Ishikawa (cell line): ENCODE measurements at regions not wholly inside any gene's neighbourhood (a gene's known extent, or its start where the extent isn't known, plus 50 kb on each side); places are given as distances from the start of the nearest gene placed in this dataset.

Experiments used
- RAD21 ChIP-seq: IDR thresholded peaks from 2 replicates; pipeline ENCODE4 v1.6.1; 2012; ENCODE audit warnings: low read depth
- TAF1 ChIP-seq: IDR thresholded peaks from 2 replicates; pipeline ENCODE4 v1.6.1; 2012; ENCODE audit warnings: low read depth, mild to moderate bottlenecking

GRCh38 chr17:72358465-72358864 lies 237.6 kb downstream of the SOX9 start:
- no peak; the same call in 1 of the 2 replicates for TF ChIP-seq RAD21
- TF ChIP-seq TAF1: no peak
